SK-N-MC (cell line): ENCODE measurements at regions not wholly inside any gene's neighbourhood (a gene's known extent, or its start where the extent isn't known, plus 50 kb on each side); places are given as distances from the start of the nearest gene placed in this dataset.
"Not testable (repeated sequence)": the region's sequence is repeated elsewhere in the genome, so short reads cannot be mapped to it uniquely, and the experiment has no call there.

ENCODE experiments used
- EZH2 ChIP-seq: fragments of 200-600 bp; sonication (generic); IDR thresholded peaks from one replicate; pipeline ENCODE4 v1.6.1; 2017; ENCODE audit warnings: antibody characterized with exemption
- POLR2AphosphoS5 ChIP-seq: IDR thresholded peaks from 2 replicates; pipeline ENCODE4 v1.6.1; 2012; ENCODE audit warnings: mild to moderate bottlenecking, low read depth, low read length, borderline replicate concordance

- not testable (repeated sequence) for TF ChIP-seq EZH2, POLR2AphosphoS5
These were observed 99.3 kb upstream of the RNU6-1 start for GRCh38 chr15:67939179-67939578.
